Neural crest cell (in vitro differentiated cells): ENCODE measurements at regions not wholly inside any gene's neighbourhood (a gene's known extent, or its start where the extent isn't known, plus 50 kb on each side); places are given as distances from the start of the nearest gene placed in this dataset.
"Not testable (repeated sequence)": the region's sequence is repeated elsewhere in the genome, so short reads cannot be mapped to it uniquely, and the experiment has no call there.

ENCODE experiments used
- DNase-seq: peaks from one replicate; pipeline ENCODE4 v3.0.0; 2021; ENCODE audit warnings: low read depth, mixed read lengths, low spot score
- H3K27ac Mint-ChIP-seq: one replicate; pipeline ENCODE4 v1.8.0; 2021; ENCODE audit warnings: mild to moderate bottlenecking, mixed read lengths; ENCODE audit not compliant: unreplicated experiment
- H3K27me3 Mint-ChIP-seq: 2 replicates; pipeline ENCODE4 v1.8.0; 2021; ENCODE audit warnings: low read depth, mild to moderate bottlenecking, mixed read lengths
- H3K36me3 Mint-ChIP-seq: 2 replicates; pipeline ENCODE4 v1.8.0; 2021; ENCODE audit warnings: low read depth, mild to moderate bottlenecking, mixed read lengths
- H3K4me1 Mint-ChIP-seq: 2 replicates; pipeline ENCODE4 v1.8.0; 2021; ENCODE audit warnings: mixed read lengths
- H3K4me3 Mint-ChIP-seq: one replicate; pipeline ENCODE4 v1.8.0; 2021; ENCODE audit warnings: mild to moderate bottlenecking, mixed read lengths
- H3K9me3 Mint-ChIP-seq: 2 replicates; pipeline ENCODE4 v1.8.0; 2021; ENCODE audit warnings: mixed read lengths
- TF ChIP-seq, protein P1 (sequence below): fragments of 200-600 bp; sonication (generic); conservative IDR thresholded peaks from 2 replicates; pipeline ENCODE4 v1.5.0; 2021; ENCODE audit warnings: antibody characterized with exemption, mild to moderate bottlenecking

DNA sequence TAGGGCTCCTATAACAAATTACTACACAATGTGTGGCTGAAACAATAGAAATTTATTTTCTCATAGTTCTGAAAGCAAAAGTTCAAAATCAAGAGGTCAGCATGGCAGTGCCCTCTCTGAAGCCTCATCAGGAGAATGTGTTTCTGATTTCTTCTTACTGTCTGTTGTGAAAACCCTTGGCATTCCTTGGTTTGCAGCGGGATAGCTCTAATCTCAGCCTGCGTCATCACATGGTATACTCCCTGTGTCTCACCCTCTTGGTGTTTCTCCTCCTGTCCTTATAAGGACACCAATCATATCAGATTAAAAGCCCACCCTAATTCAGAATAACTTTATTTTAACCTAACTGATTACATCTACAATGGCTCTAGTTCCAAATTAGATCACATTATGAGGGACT, 87.5 kb upstream of the CDH9 start:
- no peaks in the 10 kb centered on the region for H3K4me1 Mint-ChIP-seq
- no peak overlapping the region for H3K4me3 Mint-ChIP-seq
- DNase-seq: no peak
- TF ChIP-seq, protein P1, sequence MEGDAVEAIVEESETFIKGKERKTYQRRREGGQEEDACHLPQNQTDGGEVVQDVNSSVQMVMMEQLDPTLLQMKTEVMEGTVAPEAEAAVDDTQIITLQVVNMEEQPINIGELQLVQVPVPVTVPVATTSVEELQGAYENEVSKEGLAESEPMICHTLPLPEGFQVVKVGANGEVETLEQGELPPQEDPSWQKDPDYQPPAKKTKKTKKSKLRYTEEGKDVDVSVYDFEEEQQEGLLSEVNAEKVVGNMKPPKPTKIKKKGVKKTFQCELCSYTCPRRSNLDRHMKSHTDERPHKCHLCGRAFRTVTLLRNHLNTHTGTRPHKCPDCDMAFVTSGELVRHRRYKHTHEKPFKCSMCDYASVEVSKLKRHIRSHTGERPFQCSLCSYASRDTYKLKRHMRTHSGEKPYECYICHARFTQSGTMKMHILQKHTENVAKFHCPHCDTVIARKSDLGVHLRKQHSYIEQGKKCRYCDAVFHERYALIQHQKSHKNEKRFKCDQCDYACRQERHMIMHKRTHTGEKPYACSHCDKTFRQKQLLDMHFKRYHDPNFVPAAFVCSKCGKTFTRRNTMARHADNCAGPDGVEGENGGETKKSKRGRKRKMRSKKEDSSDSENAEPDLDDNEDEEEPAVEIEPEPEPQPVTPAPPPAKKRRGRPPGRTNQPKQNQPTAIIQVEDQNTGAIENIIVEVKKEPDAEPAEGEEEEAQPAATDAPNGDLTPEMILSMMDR: no peak
- H3K9me3 Mint-ChIP-seq: no peaks in the 10 kb centered on the region
- H3K27me3 Mint-ChIP-seq: no peaks in the 10 kb centered on the region
- no peak overlapping the region for H3K27ac Mint-ChIP-seq
- H3K36me3 Mint-ChIP-seq: no peaks in the 10 kb centered on the region

DNA sequence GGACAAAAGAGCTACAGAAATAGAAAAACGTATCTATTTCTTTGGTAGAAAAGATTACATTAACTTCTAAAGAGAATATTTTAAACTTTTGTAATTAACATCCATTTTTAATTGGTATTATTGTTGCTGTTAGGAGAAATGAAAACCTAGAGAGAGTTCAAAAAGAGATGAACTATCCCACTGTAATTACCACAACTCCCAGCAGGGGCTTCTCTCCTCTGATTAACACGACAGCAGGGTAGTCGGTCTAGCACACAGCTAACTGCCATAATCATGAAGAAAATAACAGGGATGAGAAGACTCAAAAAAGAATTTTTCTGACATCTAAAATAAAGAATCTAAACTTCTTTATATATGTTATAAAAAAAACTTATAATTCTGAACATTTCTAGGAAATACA, 86.2 kb upstream of the CDH9 start:
- Mint-ChIP-seq H3K4me3 (no peak overlapping the region), H3K27ac (no peak overlapping the region), H3K36me3 (no peaks in the 10 kb centered on the region), H3K9me3 (no peaks in the 10 kb centered on the region), H3K4me1 (no peaks in the 10 kb centered on the region), H3K27me3 (no peaks in the 10 kb centered on the region)
- TF ChIP-seq, protein P1: peak; percentile 69
- peak; percentile 25 for DNase-seq

DNA sequence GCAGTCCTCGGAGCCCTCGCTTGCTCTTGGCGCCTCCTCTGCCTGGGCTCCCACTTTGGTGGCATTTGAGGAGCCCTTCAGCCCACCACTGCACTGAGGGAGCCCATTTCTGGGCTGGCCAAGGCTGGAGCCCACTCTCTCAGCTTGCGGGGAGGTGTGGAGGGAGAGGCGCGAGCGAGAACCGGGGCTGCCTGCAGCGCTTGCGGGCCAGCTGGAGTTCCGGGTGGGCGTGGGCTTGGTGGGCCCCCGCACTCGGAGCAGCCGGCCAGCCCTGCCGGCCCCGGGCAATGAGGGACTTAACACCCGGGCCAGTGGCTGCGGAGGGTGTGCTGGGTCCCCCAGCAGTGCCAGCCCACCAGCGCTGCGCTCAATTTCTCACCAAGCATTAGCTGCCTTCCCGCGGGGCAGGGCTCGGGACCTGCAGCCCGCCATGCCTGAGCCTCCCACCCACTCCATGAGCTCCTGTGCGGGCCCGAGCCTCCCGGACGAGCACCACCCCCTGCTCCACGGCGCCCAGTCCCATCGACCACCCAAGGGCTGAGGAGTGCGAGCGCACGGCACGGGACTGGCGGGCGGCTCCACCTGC, 81.4 kb upstream of the CDH9 start:
- not testable (repeated sequence) for H3K4me1 Mint-ChIP-seq, H3K27ac Mint-ChIP-seq, H3K9me3 Mint-ChIP-seq, H3K4me3 Mint-ChIP-seq, H3K36me3 Mint-ChIP-seq, DNase-seq, H3K27me3 Mint-ChIP-seq

DNA sequence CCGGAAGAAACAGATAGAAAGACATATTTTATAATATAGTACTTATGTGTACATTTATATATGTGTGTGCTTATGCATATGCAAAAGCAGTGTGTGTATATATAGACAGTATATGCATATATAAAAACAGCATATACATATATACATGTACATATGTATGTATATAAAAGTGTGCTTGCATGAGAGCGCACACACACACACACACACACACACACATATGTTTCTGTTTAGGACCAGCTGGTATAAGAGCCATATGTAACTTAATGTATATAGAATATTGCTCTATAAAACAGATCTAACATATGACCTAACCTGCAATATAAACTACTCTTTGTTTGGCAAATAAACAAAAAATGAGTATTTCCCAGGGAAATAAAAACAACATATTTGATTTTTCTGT, 65.1 kb upstream of the CDH9 start:
- no peak for DNase-seq
- Mint-ChIP-seq H3K36me3 (no peaks in the 10 kb centered on the region), H3K9me3 (no peaks in the 10 kb centered on the region), H3K27ac (no peak overlapping the region), H3K4me1 (no peaks in the 10 kb centered on the region), H3K4me3 (no peak overlapping the region), H3K27me3 (no peaks in the 10 kb centered on the region)
- TF ChIP-seq, protein P1: no peak

DNA sequence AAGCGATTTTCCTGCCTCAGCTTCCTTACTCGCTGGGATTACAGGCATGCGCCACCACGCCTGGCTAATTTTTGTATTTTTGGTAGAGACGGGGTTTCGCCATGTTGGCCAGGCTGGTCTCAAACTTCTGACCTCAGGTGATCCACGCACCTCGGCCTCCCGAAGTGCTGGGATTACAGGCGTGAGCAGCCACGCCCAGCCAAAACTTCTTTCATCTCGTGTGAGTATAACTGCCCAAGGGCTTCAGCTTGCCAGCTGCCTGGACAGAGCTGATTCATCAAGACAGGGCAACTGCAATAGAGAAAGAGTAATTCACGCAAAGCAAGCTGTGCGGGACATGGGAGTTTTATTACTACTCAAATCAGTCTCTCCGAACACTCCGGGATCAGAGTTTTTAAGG, 57.4 kb upstream of the CDH9 start:
- H3K27me3 Mint-ChIP-seq, H3K9me3 Mint-ChIP-seq, H3K4me1 Mint-ChIP-seq, H3K4me3 Mint-ChIP-seq, H3K27ac Mint-ChIP-seq, H3K36me3 Mint-ChIP-seq, DNase-seq: not testable (repeated sequence)

DNA sequence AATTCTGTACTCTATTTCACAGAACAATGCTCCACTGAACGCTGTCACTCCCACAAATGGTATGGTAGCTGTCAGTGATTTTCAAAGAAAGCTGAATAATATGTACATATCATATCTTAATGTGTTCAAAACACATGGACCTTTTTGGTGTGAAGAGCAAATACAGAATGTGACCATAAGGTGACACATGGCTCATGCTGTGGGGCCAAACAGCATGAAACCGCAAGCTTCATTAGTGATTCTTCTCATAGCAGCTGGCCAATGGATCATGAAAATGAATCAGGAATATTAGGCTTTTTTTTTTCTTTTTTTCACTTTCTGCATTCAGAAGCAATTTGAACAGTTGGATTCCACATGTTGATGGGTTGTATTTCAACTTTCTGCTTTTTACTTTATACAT, 54.9 kb upstream of the CDH9 start:
- Mint-ChIP-seq H3K27me3 (no peaks in the 10 kb centered on the region), H3K4me1 (peaks cover under 1% of the 10 kb centered on the region), H3K9me3 (no peaks in the 10 kb centered on the region), H3K27ac (no peak overlapping the region), H3K4me3 (no peak overlapping the region), H3K36me3 (no peaks in the 10 kb centered on the region)
- TF ChIP-seq, protein P1: no peak
- DNase-seq: no peak

DNA sequence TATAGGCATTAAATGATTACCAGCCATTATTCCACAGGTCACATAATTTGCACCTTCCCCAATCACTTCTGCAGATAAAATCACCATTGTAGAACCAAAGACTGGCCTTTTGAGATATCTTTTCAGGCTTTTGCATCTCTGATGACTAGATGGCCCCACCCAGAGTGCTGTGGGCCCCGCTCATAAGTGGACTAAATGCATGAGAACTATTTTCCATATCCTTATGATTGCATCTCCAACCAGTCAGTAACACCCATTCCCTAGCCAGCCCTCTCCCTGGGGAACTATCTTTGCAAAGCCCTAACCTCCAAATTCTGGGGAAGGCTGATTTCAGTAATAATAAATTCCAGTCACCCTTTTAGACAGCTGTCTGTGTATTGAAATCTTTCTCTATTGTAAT, 53.5 kb upstream of the CDH9 start:
- DNase-seq: no peak
- Mint-ChIP-seq H3K27me3 (no peaks in the 10 kb centered on the region), H3K4me3 (no peak overlapping the region), H3K27ac (no peak overlapping the region), H3K9me3 (no peaks in the 10 kb centered on the region), H3K4me1 (peaks cover 10% of the 10 kb centered on the region), H3K36me3 (no peaks in the 10 kb centered on the region)
- TF ChIP-seq, protein P1: no peak

DNA sequence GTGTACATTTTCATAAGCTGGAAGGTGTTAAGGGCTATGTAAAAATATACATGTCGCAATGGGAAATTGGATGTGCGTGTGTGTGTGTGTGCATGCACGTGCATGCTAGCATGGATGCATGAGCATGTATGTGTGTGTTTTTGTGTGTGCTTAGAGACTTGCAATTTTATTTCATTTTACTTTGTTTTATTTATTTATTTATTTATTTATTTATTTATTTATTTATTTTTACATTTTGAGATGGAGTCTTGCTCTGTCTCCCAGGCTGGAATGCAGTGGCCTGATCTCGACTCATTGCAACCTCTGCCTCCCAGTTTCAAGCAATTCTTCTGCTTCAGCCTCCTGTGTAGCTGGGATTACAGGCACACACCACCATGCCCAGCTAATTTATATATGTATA, 50.4 kb upstream of the CDH9 start:
- not testable (repeated sequence) for H3K9me3 Mint-ChIP-seq, H3K4me3 Mint-ChIP-seq, H3K27ac Mint-ChIP-seq, H3K36me3 Mint-ChIP-seq, H3K27me3 Mint-ChIP-seq, DNase-seq
- peaks cover 21% of the 10 kb centered on the region for H3K4me1 Mint-ChIP-seq
